Loucy (cell line): ENCODE measurements at regions not wholly inside any gene's neighbourhood (a gene's known extent, or its start where the extent isn't known, plus 50 kb on each side); places are given as distances from the start of the nearest gene placed in this dataset.

Source experiments
- H2AFZ ChIP-seq: fragments of 200-600 bp; sonication (generic); 2 replicates; pipeline ENCODE4 v1.6.0; 2016; ENCODE audit warnings: antibody characterized with exemption, mild to moderate bottlenecking, low read length, moderate library complexity
- H3F3A ChIP-seq: fragments of 200-600 bp; 2 replicates; pipeline ENCODE4 v1.6.0; 2016; ENCODE audit warnings: antibody characterized with exemption, low read depth, mild to moderate bottlenecking
- H3K27me3 ChIP-seq: fragments of 200-600 bp; sonication (generic); 2 replicates; pipeline ENCODE4 v1.6.1; 2014; ENCODE audit warnings: low read length, mild to moderate bottlenecking; ENCODE audit not compliant: insufficient read depth, poor library complexity, severe bottlenecking
- H3K36me3 ChIP-seq: fragments of 200-600 bp; sonication (generic); 2 replicates; pipeline ENCODE4 v1.6.1; 2016; ENCODE audit warnings: low read length; ENCODE audit not compliant: insufficient read depth
- H3K4me1 ChIP-seq: fragments of 200-600 bp; sonication (generic); 2 replicates; pipeline ENCODE4 v1.5.1; 2014; ENCODE audit warnings: low read length, mild to moderate bottlenecking; ENCODE audit not compliant: insufficient read depth, poor library complexity, severe bottlenecking
- H3K4me2 ChIP-seq: fragments of 200-600 bp; sonication (generic); 2 replicates; pipeline ENCODE4 v1.6.0; 2014; ENCODE audit warnings: antibody characterized with exemption, low read length, low read depth, mild to moderate bottlenecking; ENCODE audit not compliant: poor library complexity, severe bottlenecking
- H3K4me3 ChIP-seq: fragments of 200-600 bp; sonication (generic); 2 replicates; pipeline ENCODE4 v1.5.1; 2014; ENCODE audit warnings: low read length, mild to moderate bottlenecking, mixed read lengths; ENCODE audit not compliant: poor library complexity, severe bottlenecking
- H3K79me2 ChIP-seq: fragments of 200-600 bp; sonication (generic); 2 replicates; pipeline ENCODE4 v1.6.1; 2014; ENCODE audit warnings: low read length; ENCODE audit not compliant: insufficient read depth
- H3K9ac ChIP-seq: fragments of 200-600 bp; sonication (generic); 2 replicates; pipeline ENCODE4 v1.6.0; 2014; ENCODE audit warnings: mild to moderate bottlenecking, low read depth, low read length, moderate library complexity; ENCODE audit not compliant: poor library complexity, severe bottlenecking
- H3K9me2 ChIP-seq: fragments of 200-600 bp; sonication (generic); replicated peaks from 2 replicates; pipeline ENCODE4 v1.6.1; 2016; ENCODE audit warnings: low read depth, low read length, mixed read lengths
- H3K9me3 ChIP-seq: fragments of 200-600 bp; sonication (generic); 2 replicates; pipeline ENCODE4 v1.6.1; 2014; ENCODE audit warnings: mild to moderate bottlenecking, antibody characterized with exemption, low read length, low read depth; ENCODE audit not compliant: insufficient read depth
- H4K20me1 ChIP-seq: fragments of 200-600 bp; sonication (generic); 2 replicates; pipeline ENCODE4 v1.6.0; 2014; ENCODE audit warnings: antibody characterized with exemption, low read length, mild to moderate bottlenecking; ENCODE audit not compliant: insufficient read depth, poor library complexity, severe bottlenecking
- CTCF ChIP-seq: fragments of 200-600 bp; sonication (generic); conservative IDR thresholded peaks from 2 replicates; pipeline ENCODE4 v1.5.1; 2014; ENCODE audit warnings: mild to moderate bottlenecking, antibody characterized with exemption, low read length
- EZH2phosphoT487 ChIP-seq: fragments of 200-600 bp; IDR thresholded peaks from 2 replicates; pipeline ENCODE4 v1.6.1; 2018; ENCODE audit warnings: antibody characterized with exemption, mild to moderate bottlenecking, moderate library complexity, borderline replicate concordance

GRCh38 chr16:6966925-6967324 is 365.7 kb upstream of the RBFOX1 start:
- Histone ChIP-seq H3K4me2 (no peak overlapping the region), H3K9ac (no peak overlapping the region), H4K20me1 (no peaks in the 10 kb centered on the region), H3K4me3 (no peak overlapping the region), H3K9me3 (no peaks in the 10 kb centered on the region), H3K4me1 (no peaks in the 10 kb centered on the region), H3K79me2 (no peaks in the 10 kb centered on the region), H3F3A (no peaks in the 10 kb centered on the region), H2AFZ (no peak overlapping the region), H3K36me3 (no peaks in the 10 kb centered on the region), H3K9me2 (no peaks in the 10 kb centered on the region), H3K27me3 (no peaks in the 10 kb centered on the region)
- TF ChIP-seq CTCF, result no peak
- TF ChIP-seq EZH2phosphoT487, result no peak

GRCh38 chr16:6964679-6965078 is 368.0 kb upstream of the RBFOX1 start:
- H3F3A ChIP-seq, result no peaks in the 10 kb centered on the region
- no peak overlapping the region for H3K9ac ChIP-seq
- no peak for TF ChIP-seq EZH2phosphoT487
- no peak for TF ChIP-seq CTCF
- H4K20me1 ChIP-seq, result no peaks in the 10 kb centered on the region
- no peak overlapping the region for H2AFZ ChIP-seq
- no peak overlapping the region for H3K4me3 ChIP-seq
- no peaks in the 10 kb centered on the region for H3K4me1 ChIP-seq
- no peaks in the 10 kb centered on the region for H3K36me3 ChIP-seq
- no peaks in the 10 kb centered on the region for H3K9me3 ChIP-seq
- H3K9me2 ChIP-seq, result no peaks in the 10 kb centered on the region
- H3K27me3 ChIP-seq, result no peaks in the 10 kb centered on the region
- H3K79me2 ChIP-seq, result no peaks in the 10 kb centered on the region
- no peak overlapping the region for H3K4me2 ChIP-seq

- no peaks in the 10 kb centered on the region for H3K27me3 ChIP-seq
- H3F3A ChIP-seq, result no peaks in the 10 kb centered on the region
- no peak overlapping the region for H2AFZ ChIP-seq
- no peaks in the 10 kb centered on the region for H3K4me1 ChIP-seq
- no peak overlapping the region for H3K4me3 ChIP-seq
- TF ChIP-seq CTCF, result no peak
- TF ChIP-seq EZH2phosphoT487, result no peak
- H3K79me2 ChIP-seq, result no peaks in the 10 kb centered on the region
- no peaks in the 10 kb centered on the region for H3K9me2 ChIP-seq
- H3K9me3 ChIP-seq, result no peaks in the 10 kb centered on the region
- no peaks in the 10 kb centered on the region for H3K36me3 ChIP-seq
- no peak overlapping the region for H3K4me2 ChIP-seq
- H3K9ac ChIP-seq, result no peak overlapping the region
- H4K20me1 ChIP-seq, result no peaks in the 10 kb centered on the region
Observed at GRCh38 chr16:6961704-6962103, 370.9 kb upstream of the RBFOX1 start.
